Panc1 (cell line): ENCODE measurements at regions not wholly inside any gene's neighbourhood (a gene's known extent, or its start where the extent isn't known, plus 50 kb on each side); places are given as distances from the start of the nearest gene placed in this dataset.

Experiments
- ATAC-seq: fragments of 200-7000 bp; cut with Tn5 transposase; 2 replicates; pipeline ENCODE4 v1.9.1; 2020; ENCODE audit warnings: mild to moderate bottlenecking, moderate library complexity
- BruUV-seq: library from RNA; stranded (reverse); fragments of 400-500 nt; replicated peaks from 2 replicates; lab custom pipeline; 2021; lab: Mats Ljungman, UMichigan
- CTCF ChIA-PET: fragments of 300-600 bp; sonication (Branson Sonifier 250); formaldehyde crosslinking; loops from one replicate; lab custom pipeline; 2022; ENCODE audit warnings: antibody characterized with exemption; lab: Charles Lee
- POLR2A ChIA-PET: fragments of 300-600 bp; sonication (Branson Sonifier 250); formaldehyde crosslinking; loops from one replicate; lab custom pipeline; 2022; ENCODE audit warnings: antibody characterized with exemption; lab: Charles Lee
- DNase-seq: peaks from one replicate; pipeline ENCODE4 v3.0.0-alpha.2; 2010; ENCODE audit warnings: low read depth, low spot score
- H3K27ac ChIP-seq: 2 replicates; pipeline ENCODE4 v1.5.1; 2011; ENCODE audit warnings: mild to moderate bottlenecking, low read length, inconsistent platforms
- H3K27me3 ChIP-seq: fragments of 200-500 bp; sonication (Bioruptor generic); 2 replicates; pipeline ENCODE4 v1.6.0; 2014; ENCODE audit warnings: low read length, inconsistent platforms; ENCODE audit not compliant: control insufficient read depth, insufficient read depth
- H3K36me3 ChIP-seq: fragments of 200-500 bp; sonication (Bioruptor generic); 2 replicates; pipeline ENCODE4 v1.5.1; 2014; ENCODE audit warnings: inconsistent platforms, mild to moderate bottlenecking, low read length, moderate library complexity; ENCODE audit not compliant: control insufficient read depth, insufficient read depth
- H3K4me1 ChIP-seq: 2 replicates; pipeline ENCODE4 v1.5.1; 2011; ENCODE audit warnings: inconsistent platforms, mild to moderate bottlenecking, low read length, moderate library complexity; ENCODE audit not compliant: control insufficient read depth, insufficient read depth
- H3K4me3 ChIP-seq, 2 experiments: 2 replicates each; pipeline ENCODE4 v1.5.1; 2011 to 2012; ENCODE audit warnings: low read depth in 2 of 2, low read length in 2 of 2, mild to moderate bottlenecking in 2 of 2, inconsistent platforms in 1 of 2, moderate library complexity in 1 of 2
- H3K9me3 ChIP-seq: fragments of 200-500 bp; sonication (Bioruptor generic); 2 replicates; pipeline ENCODE4 v1.5.1; 2014; ENCODE audit warnings: low read depth, mild to moderate bottlenecking, inconsistent platforms, low read length, moderate library complexity; ENCODE audit not compliant: control insufficient read depth, insufficient read depth
- CTCF ChIP-seq: fragments of 450-650 bp; IDR thresholded peaks from 2 replicates; pipeline ENCODE4 v1.5.1; 2017; ENCODE audit warnings: mild to moderate bottlenecking
- POLR2AphosphoS5 ChIP-seq: IDR thresholded peaks from 2 replicates; pipeline ENCODE4 v1.6.1; 2012; ENCODE audit warnings: mild to moderate bottlenecking, low read depth, low read length, moderate library complexity
- REST ChIP-seq, 2 experiments: IDR thresholded peaks; 2 replicates each; pipeline ENCODE4 v1.6.1; 2011 to 2012; ENCODE audit warnings: low read depth in 2 of 2, control low read depth in 1 of 2, low read length in 1 of 2, mild to moderate bottlenecking in 1 of 2, moderate library complexity in 1 of 2; ENCODE audit not compliant: insufficient read depth in 1 of 2
- SIN3A ChIP-seq: IDR thresholded peaks from 2 replicates; pipeline ENCODE4 v1.6.1; 2012; ENCODE audit warnings: low read depth, mild to moderate bottlenecking, low read length, moderate library complexity, borderline replicate concordance; ENCODE audit not compliant: insufficient read depth
- TCF7L2 ChIP-seq: IDR thresholded peaks from 2 replicates; pipeline ENCODE4 v1.6.1; 2011; ENCODE audit warnings: mild to moderate bottlenecking, low read depth, low read length, inconsistent platforms
- in situ Hi-C: cut with HindIII; loops from 2 replicates; pipeline ENCODE4 v1.10.0; 2016; ENCODE audit warnings: low sequenced_read_pairs, low pct_unique_long_range_greater_than_20kb
- intact Hi-C: fragments of 100-400 bp; cut with micrococcal nuclease; formaldehyde crosslinking; loops from one replicate; pipeline ENCODE4 v1.10.0; 2022; ENCODE audit not compliant: unreplicated experiment

- Histone ChIP-seq H3K27me3 (no peaks in the 10 kb centered on the region; the same call in none of the 2 replicates), H3K4me1 (no peaks in the 10 kb centered on the region), H3K36me3 (no peaks in the 10 kb centered on the region), H3K9me3 (no peaks in the 10 kb centered on the region), H3K4me3 (no peak overlapping the region), H3K27ac (no peak overlapping the region)
- POLR2A ChIA-PET = no interaction called here
- intact Hi-C loops = loop anchor here (1.0 kb wide), 1 partner anchor 387 kb away; no protein-coding TSS in a partner anchor
- DNase-seq (no peak), ATAC-seq (no peak)
- in situ Hi-C loops = no loop called here
- peak; percentile 65; the same call in 1 of the 2 replicates for TF ChIP-seq CTCF
- no peak for TF ChIP-seq REST (IDR thresholded peaks at IDR 0.05; ENCODE audit: insufficient read depth in 1 of 2, low read depth in 2 of 2, low read length in 1 of 2)
- CTCF ChIA-PET = no interaction called here
- no TSS peak for BruUV-seq
These were observed 170.9 kb downstream of the LACC1 start for GRCh38 chr13:44050450-44051063.

GRCh38 chr13:44051405-44051804, 171.7 kb downstream of the LACC1 start:
- no TSS peak for BruUV-seq
- DNase-seq (no peak), ATAC-seq (no peak)
- intact Hi-C loops (loop anchor here (1.0 kb wide), 1 partner anchor 386 kb away; no protein-coding TSS in a partner anchor), in situ Hi-C loops (no loop called here)
- Histone ChIP-seq H3K4me1 (no peaks in the 10 kb centered on the region), H3K36me3 (no peaks in the 10 kb centered on the region), H3K27me3 (no peaks in the 10 kb centered on the region; the same call in none of the 2 replicates), H3K4me3 (no peak overlapping the region), H3K27ac (no peak overlapping the region), H3K9me3 (no peaks in the 10 kb centered on the region)
- CTCF ChIA-PET = no interaction called here
- POLR2A ChIA-PET = no interaction called here
- TF ChIP-seq TCF7L2 (no peak), SIN3A (no peak), POLR2AphosphoS5 (no peak), REST (IDR thresholded peaks at IDR 0.05; ENCODE audit: insufficient read depth in 1 of 2, low read depth in 2 of 2, low read length in 1 of 2) (no peak), CTCF (no peak)
